SU-DHL-6 (cell line): ENCODE measurements at regions not wholly inside any gene's neighbourhood (a gene's known extent, or its start where the extent isn't known, plus 50 kb on each side); places are given as distances from the start of the nearest gene placed in this dataset.

Experiments
- H2AFZ ChIP-seq: fragments of 200-600 bp; sonication (generic); 2 replicates; pipeline ENCODE4 v1.6.1; 2014; ENCODE audit warnings: low read depth, mild to moderate bottlenecking, moderate library complexity, mixed read lengths, antibody characterized with exemption, low read length; ENCODE audit not compliant: severe bottlenecking
- H3F3A ChIP-seq: fragments of 200-600 bp; shearing (Covaris generic); 2 replicates; pipeline ENCODE4 v1.6.0; 2016; ENCODE audit warnings: antibody characterized with exemption, mild to moderate bottlenecking; ENCODE audit not compliant: insufficient read depth
- H3K27ac ChIP-seq: fragments of 200-600 bp; sonication (generic); 2 replicates; pipeline ENCODE4 v1.5.1; 2016; ENCODE audit warnings: low read depth, mild to moderate bottlenecking, low read length, moderate library complexity, mixed read lengths
- H3K27me3 ChIP-seq: fragments of 200-600 bp; sonication (generic), shearing (Covaris generic); 2 replicates; pipeline ENCODE4 v1.6.0; 2014; ENCODE audit warnings: mild to moderate bottlenecking, low read length
- H3K36me3 ChIP-seq: fragments of 200-600 bp; sonication (generic); 2 replicates; pipeline ENCODE4 v1.6.1; 2014; ENCODE audit warnings: mild to moderate bottlenecking, low read length, mixed read lengths
- H3K4me2 ChIP-seq: fragments of 300-600, 200-600 bp; shearing (Covaris generic), sonication (generic); 2 replicates; pipeline ENCODE4 v1.6.0; 2014; ENCODE audit warnings: low read length, low read depth, mild to moderate bottlenecking; ENCODE audit not compliant: poor library complexity, severe bottlenecking
- H3K4me3 ChIP-seq: fragments of 200-600 bp; sonication (generic); 2 replicates; pipeline ENCODE4 v1.5.1; 2014; ENCODE audit warnings: antibody characterized with exemption, low read length, mild to moderate bottlenecking, mixed read lengths; ENCODE audit not compliant: insufficient read depth, poor library complexity, severe bottlenecking
- H3K79me2 ChIP-seq: fragments of 200-600 bp; sonication (generic); 2 replicates; pipeline ENCODE4 v1.6.1; 2014; ENCODE audit warnings: mild to moderate bottlenecking, low read length, moderate library complexity; ENCODE audit not compliant: insufficient read depth
- H3K9ac ChIP-seq: fragments of 200-600 bp; sonication (generic); 2 replicates; pipeline ENCODE4 v1.7.0; 2014; ENCODE audit warnings: mild to moderate bottlenecking, low read length
- H3K9me2 ChIP-seq: fragments of 200-600 bp; sonication (generic); replicated peaks from 2 replicates; pipeline ENCODE4 v1.6.1; 2014; ENCODE audit warnings: low read length; ENCODE audit not compliant: insufficient read depth
- H3K9me3 ChIP-seq: fragments of 200-600 bp; sonication (generic); 2 replicates; pipeline ENCODE4 v1.6.1; 2014; ENCODE audit warnings: low read length, mixed read lengths; ENCODE audit not compliant: insufficient read depth
- H4K20me1 ChIP-seq: fragments of 200-600 bp; sonication (generic); 2 replicates; pipeline ENCODE4 v1.6.1; 2014; ENCODE audit warnings: low read depth, mild to moderate bottlenecking, antibody characterized with exemption, low read length, moderate library complexity, mixed read lengths
- EZH2phosphoT487 ChIP-seq: fragments of 200-600 bp; sonication (generic), shearing (Covaris generic); conservative IDR thresholded peaks from 2 replicates; pipeline ENCODE4 v1.6.1; 2018; ENCODE audit warnings: mild to moderate bottlenecking, antibody characterized with exemption, low read length, moderate library complexity, mixed read lengths
- TF ChIP-seq, protein P1 (sequence below): fragments of 200-600 bp; sonication (generic); IDR thresholded peaks from one replicate; pipeline ENCODE4 v1.5.1; 2017; ENCODE audit warnings: antibody characterized with exemption, mild to moderate bottlenecking, low read length, moderate library complexity; ENCODE audit not compliant: insufficient read depth, poor library complexity, severe bottlenecking

DNA sequence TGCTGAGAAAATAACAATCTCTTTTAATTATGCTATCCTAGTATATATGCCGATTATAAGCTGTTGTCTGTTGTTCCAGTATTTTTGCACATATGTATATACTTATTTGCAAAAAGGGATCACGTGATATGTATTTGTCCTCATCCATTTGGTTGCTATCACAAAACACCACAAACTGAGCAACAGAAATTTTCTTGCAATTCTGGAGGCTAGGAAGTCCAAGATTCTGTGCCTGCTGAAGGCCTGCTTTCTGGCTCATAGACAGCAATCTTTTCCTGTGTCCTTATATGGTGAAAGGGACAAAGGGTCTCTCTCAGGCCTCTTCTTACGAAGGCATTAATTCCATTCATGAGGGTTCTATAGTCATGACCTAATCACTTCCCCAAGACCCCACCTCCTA lies 186.5 kb downstream of the LPIN1 start:
- TF ChIP-seq EZH2phosphoT487 = no peak
- TF ChIP-seq, protein P1, sequence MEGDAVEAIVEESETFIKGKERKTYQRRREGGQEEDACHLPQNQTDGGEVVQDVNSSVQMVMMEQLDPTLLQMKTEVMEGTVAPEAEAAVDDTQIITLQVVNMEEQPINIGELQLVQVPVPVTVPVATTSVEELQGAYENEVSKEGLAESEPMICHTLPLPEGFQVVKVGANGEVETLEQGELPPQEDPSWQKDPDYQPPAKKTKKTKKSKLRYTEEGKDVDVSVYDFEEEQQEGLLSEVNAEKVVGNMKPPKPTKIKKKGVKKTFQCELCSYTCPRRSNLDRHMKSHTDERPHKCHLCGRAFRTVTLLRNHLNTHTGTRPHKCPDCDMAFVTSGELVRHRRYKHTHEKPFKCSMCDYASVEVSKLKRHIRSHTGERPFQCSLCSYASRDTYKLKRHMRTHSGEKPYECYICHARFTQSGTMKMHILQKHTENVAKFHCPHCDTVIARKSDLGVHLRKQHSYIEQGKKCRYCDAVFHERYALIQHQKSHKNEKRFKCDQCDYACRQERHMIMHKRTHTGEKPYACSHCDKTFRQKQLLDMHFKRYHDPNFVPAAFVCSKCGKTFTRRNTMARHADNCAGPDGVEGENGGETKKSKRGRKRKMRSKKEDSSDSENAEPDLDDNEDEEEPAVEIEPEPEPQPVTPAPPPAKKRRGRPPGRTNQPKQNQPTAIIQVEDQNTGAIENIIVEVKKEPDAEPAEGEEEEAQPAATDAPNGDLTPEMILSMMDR = no peak
- Histone ChIP-seq H3K9ac (no peak overlapping the region), H3K4me2 (no peak overlapping the region), H3K9me2 (no peaks in the 10 kb centered on the region), H4K20me1 (no peaks in the 10 kb centered on the region), H3K79me2 (no peaks in the 10 kb centered on the region), H3K27me3 (no peaks in the 10 kb centered on the region), H3K9me3 (no peaks in the 10 kb centered on the region), H3K27ac (no peak overlapping the region), H2AFZ (no peak overlapping the region), H3F3A (no peaks in the 10 kb centered on the region), H3K36me3 (no peaks in the 10 kb centered on the region), H3K4me3 (no peak overlapping the region)

GRCh38 chr2:11933854-11934253 lies 187.4 kb downstream of the LPIN1 start:
- Histone ChIP-seq H3K27me3 (no peaks in the 10 kb centered on the region), H4K20me1 (no peaks in the 10 kb centered on the region), H3K79me2 (no peaks in the 10 kb centered on the region), H3K9me2 (no peaks in the 10 kb centered on the region), H3K4me3 (no peak overlapping the region), H3K27ac (no peak overlapping the region), H2AFZ (no peak overlapping the region), H3K36me3 (no peaks in the 10 kb centered on the region), H3K9ac (no peak overlapping the region), H3K4me2 (no peak overlapping the region), H3F3A (no peaks in the 10 kb centered on the region), H3K9me3 (no peaks in the 10 kb centered on the region)
- TF ChIP-seq EZH2phosphoT487 = no peak
- TF ChIP-seq, protein P1 = no peak

DNA sequence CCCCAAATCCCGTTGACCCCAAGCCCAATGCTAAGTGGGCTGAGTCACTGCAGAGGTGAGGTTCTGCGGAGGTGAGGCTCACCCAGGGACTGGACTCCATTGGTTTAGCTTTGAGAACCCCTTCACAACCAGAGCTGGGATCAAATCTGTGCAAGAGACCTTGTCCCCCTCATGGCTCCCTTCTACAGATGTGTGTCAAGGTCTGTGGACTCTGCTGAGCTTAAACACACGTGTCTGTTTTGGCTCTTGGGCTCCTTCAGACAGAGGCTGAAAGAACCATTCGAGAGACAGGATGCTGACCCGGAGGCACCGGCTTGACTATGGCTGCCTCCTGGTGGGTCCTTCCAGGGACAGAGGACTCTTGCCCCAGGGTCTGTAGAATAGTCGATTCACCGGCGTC lies 190.3 kb downstream of the LPIN1 start:
- Histone ChIP-seq H3K27ac (no peak overlapping the region), H3K9me3 (no peaks in the 10 kb centered on the region), H2AFZ (no peak overlapping the region), H4K20me1 (no peaks in the 10 kb centered on the region), H3K36me3 (no peaks in the 10 kb centered on the region), H3K4me2 (no peak overlapping the region), H3F3A (no peaks in the 10 kb centered on the region), H3K79me2 (no peaks in the 10 kb centered on the region), H3K9me2 (no peaks in the 10 kb centered on the region), H3K9ac (no peak overlapping the region), H3K4me3 (no peak overlapping the region), H3K27me3 (no peaks in the 10 kb centered on the region)
- TF ChIP-seq, protein P1 = no peak
- no peak for TF ChIP-seq EZH2phosphoT487

DNA sequence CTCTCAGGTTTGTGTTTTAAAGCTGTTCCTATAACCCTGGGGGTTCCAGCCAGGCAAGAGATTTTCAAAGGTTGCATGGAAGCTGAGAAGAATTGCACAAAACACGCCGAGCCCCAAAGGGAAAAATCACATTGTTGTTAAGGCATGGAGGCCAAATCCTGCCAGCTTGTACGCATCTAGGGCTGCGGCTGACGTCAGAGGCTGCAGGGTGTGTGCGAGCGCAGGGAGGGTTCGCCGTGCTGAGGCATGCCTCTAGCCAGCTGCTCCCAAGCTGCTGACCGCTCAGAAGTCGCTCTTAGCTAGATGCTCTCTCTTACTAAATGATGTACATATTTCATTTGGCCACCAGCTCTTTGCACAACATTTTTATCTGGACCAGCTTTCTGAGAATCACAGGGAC lies 191.8 kb downstream of the LPIN1 start:
- no peaks in the 10 kb centered on the region for H3K79me2 ChIP-seq
- no peaks in the 10 kb centered on the region for H3K27me3 ChIP-seq
- H3K4me3 ChIP-seq = no peak overlapping the region
- no peaks in the 10 kb centered on the region for H3K36me3 ChIP-seq
- H3F3A ChIP-seq = no peaks in the 10 kb centered on the region
- no peak overlapping the region for H3K4me2 ChIP-seq
- H3K27ac ChIP-seq = no peak overlapping the region
- no peaks in the 10 kb centered on the region for H4K20me1 ChIP-seq
- H3K9me3 ChIP-seq = no peaks in the 10 kb centered on the region
- TF ChIP-seq EZH2phosphoT487 = no peak
- TF ChIP-seq, protein P1 = no peak
- no peaks in the 10 kb centered on the region for H3K9me2 ChIP-seq
- no peak overlapping the region for H3K9ac ChIP-seq
- no peak overlapping the region for H2AFZ ChIP-seq
